ENCODE measurements at regions not wholly inside any gene's neighbourhood (a gene's known extent, or its start where the extent isn't known, plus 50 kb on each side); places are given as distances from the start of the nearest gene placed in this dataset.

- TF ChIP-seq, protein P1, sequence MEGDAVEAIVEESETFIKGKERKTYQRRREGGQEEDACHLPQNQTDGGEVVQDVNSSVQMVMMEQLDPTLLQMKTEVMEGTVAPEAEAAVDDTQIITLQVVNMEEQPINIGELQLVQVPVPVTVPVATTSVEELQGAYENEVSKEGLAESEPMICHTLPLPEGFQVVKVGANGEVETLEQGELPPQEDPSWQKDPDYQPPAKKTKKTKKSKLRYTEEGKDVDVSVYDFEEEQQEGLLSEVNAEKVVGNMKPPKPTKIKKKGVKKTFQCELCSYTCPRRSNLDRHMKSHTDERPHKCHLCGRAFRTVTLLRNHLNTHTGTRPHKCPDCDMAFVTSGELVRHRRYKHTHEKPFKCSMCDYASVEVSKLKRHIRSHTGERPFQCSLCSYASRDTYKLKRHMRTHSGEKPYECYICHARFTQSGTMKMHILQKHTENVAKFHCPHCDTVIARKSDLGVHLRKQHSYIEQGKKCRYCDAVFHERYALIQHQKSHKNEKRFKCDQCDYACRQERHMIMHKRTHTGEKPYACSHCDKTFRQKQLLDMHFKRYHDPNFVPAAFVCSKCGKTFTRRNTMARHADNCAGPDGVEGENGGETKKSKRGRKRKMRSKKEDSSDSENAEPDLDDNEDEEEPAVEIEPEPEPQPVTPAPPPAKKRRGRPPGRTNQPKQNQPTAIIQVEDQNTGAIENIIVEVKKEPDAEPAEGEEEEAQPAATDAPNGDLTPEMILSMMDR (IDR thresholded peaks at IDR 0.05), result no peak
- no peak for TF ChIP-seq POLR2A (IDR thresholded peaks at IDR 0.05)
Observed at GRCh38 chr2:160606341-160606740, 112.7 kb upstream of the RBMS1 start.

Data from esophagus squamous epithelium (tissue), 4 donors.